SK-N-SH (cell line): ENCODE measurements at regions not wholly inside any gene's neighbourhood (a gene's known extent, or its start where the extent isn't known, plus 50 kb on each side); places are given as distances from the start of the nearest gene placed in this dataset.
A peak's percentile ranks its signal among the peaks of the same experiment; 100 is the strongest.

Experiments used
- CTCF ChIA-PET: fragments of 300-600, 350-600 bp; formaldehyde crosslinking; extraction: SDS; loops from one replicate; lab custom pipeline; 2021; lab: Yijun Ruan, JAX
- POLR2A ChIA-PET: fragments of 350-600 bp; sonication (Branson Sonifier 250); formaldehyde crosslinking; extraction: SDS; loops from one replicate; lab custom pipeline; 2020; ENCODE audit warnings: antibody characterized with exemption, inconsistent platforms; lab: Yijun Ruan, JAX
- DNase-seq: peaks from one replicate; pipeline ENCODE4 v3.0.0; 2012
- H2AFZ ChIP-seq: fragments of 200-600 bp; sonication (generic); 2 replicates; pipeline ENCODE4 v1.8.1; 2016; ENCODE audit warnings: antibody characterized with exemption, mild to moderate bottlenecking, low read depth
- H3F3A ChIP-seq: fragments of 200-600 bp; sonication (generic); replicated peaks from 2 replicates; pipeline ENCODE3; 2016; ENCODE audit warnings: antibody characterized with exemption, mild to moderate bottlenecking; ENCODE audit not compliant: insufficient read depth
- H3K27ac ChIP-seq, 2 experiments: fragments of 200-500 bp in 1 of 2; fragments of 200-600 bp in 1 of 2; sonication (Bioruptor generic) in 1 of 2; sonication (generic), shearing (Covaris generic) in 1 of 2; 2 replicates each; pipeline versions ENCODE4 v1.5.1 to v1.6.1; 2014 to 2016; ENCODE audit warnings: low read depth in 2 of 2, inconsistent platforms in 1 of 2, low read length in 1 of 2, mild to moderate bottlenecking in 1 of 2, mixed read lengths in 1 of 2
- H3K27me3 ChIP-seq: fragments of 200-600 bp; sonication (generic), shearing (Covaris generic); 2 replicates; pipeline ENCODE4 v1.6.1; 2016; ENCODE audit warnings: mixed run types; ENCODE audit not compliant: insufficient read depth
- H3K36me3 ChIP-seq, 2 experiments: fragments of 200-500 bp in 1 of 2; fragments of 200-600 bp in 1 of 2; sonication (Bioruptor generic) in 1 of 2; sonication (generic) in 1 of 2; replicated peaks in 1 of 2; 2 replicates each; pipeline versions ENCODE3 to v1.5.1; 2014 to 2016; ENCODE audit warnings: low read length in 1 of 2, mild to moderate bottlenecking in 1 of 2; ENCODE audit not compliant: insufficient read depth in 2 of 2, control insufficient read depth in 1 of 2
- H3K4me1 ChIP-seq, 2 experiments: fragments of 200-500 bp in 1 of 2; fragments of 200-600 bp in 1 of 2; sonication (Bioruptor generic) in 1 of 2; sonication (generic), shearing (Covaris generic) in 1 of 2; 2 replicates each; pipeline versions ENCODE4 v1.5.1 to v1.6.1; 2014 to 2016; ENCODE audit warnings: low read depth in 1 of 2, low read length in 1 of 2, mixed run types in 1 of 2; ENCODE audit not compliant: insufficient read depth in 2 of 2, control insufficient read depth in 1 of 2
- H3K4me2 ChIP-seq: fragments of 200-600 bp; sonication (generic), shearing (Covaris generic); 2 replicates; pipeline ENCODE4 v1.6.1; 2017; ENCODE audit warnings: mixed run types
- H3K4me3 ChIP-seq, 2 experiments: fragments of 200-500 bp in 1 of 2; fragments of 200-600 bp in 1 of 2; sonication (Bioruptor generic) in 1 of 2; sonication (generic), shearing (Covaris generic) in 1 of 2; 2 replicates each; pipeline versions ENCODE4 v1.5.1 to v1.8.1; 2014 to 2016; ENCODE audit warnings: low read depth in 2 of 2, inconsistent platforms in 1 of 2, low read length in 1 of 2, mild to moderate bottlenecking in 1 of 2, mixed read lengths in 1 of 2, moderate library complexity in 1 of 2
- H3K79me2 ChIP-seq: fragments of 200-600 bp; sonication (generic); 2 replicates; pipeline ENCODE4 v1.8.1; 2017; ENCODE audit warnings: mild to moderate bottlenecking; ENCODE audit not compliant: insufficient read depth
- H3K9ac ChIP-seq: fragments of 200-600 bp; sonication (generic); 2 replicates; pipeline ENCODE4 v1.6.1; 2017; ENCODE audit warnings: mixed run types
- H3K9me2 ChIP-seq: fragments of 200-600 bp; sonication (generic); 2 replicates; pipeline ENCODE4 v1.6.1; 2017; ENCODE audit warnings: mixed run types
- H3K9me3 ChIP-seq: fragments of 200-600 bp; sonication (generic); 2 replicates; pipeline ENCODE4 v1.6.1; 2017; ENCODE audit warnings: mixed run types, mild to moderate bottlenecking, moderate library complexity
- H4K20me1 ChIP-seq: fragments of 200-600 bp; sonication (generic); 2 replicates; pipeline ENCODE4 v1.6.1; 2017; ENCODE audit warnings: mild to moderate bottlenecking, mixed run types; ENCODE audit not compliant: insufficient read depth
- CHD2 ChIP-seq: fragments of 150-350 bp; IDR thresholded peaks from 2 replicates; pipeline ENCODE4 v1.6.1; 2018; ENCODE audit warnings: low read length; ENCODE audit not compliant: partially characterized antibody
- CTCF ChIP-seq: fragments of 200-600 bp; sonication (generic); IDR thresholded peaks from 2 replicates; pipeline ENCODE4 v1.6.1; 2017; ENCODE audit warnings: antibody characterized with exemption, mild to moderate bottlenecking, moderate library complexity
- ELF1 ChIP-seq: IDR thresholded peaks from 2 replicates; pipeline ENCODE4 v1.4.0; 2012
- EP300 ChIP-seq, 2 experiments: IDR thresholded peaks; 2 replicates each; pipeline versions ENCODE4 v1.4.0 to v1.6.1; 2012; ENCODE audit warnings: borderline replicate concordance in 1 of 2, low read depth in 1 of 2, low read length in 1 of 2
- EZH2phosphoT487 ChIP-seq: fragments of 200-600 bp; sonication (generic); IDR thresholded peaks from 2 replicates; pipeline ENCODE4 v1.6.1; 2017; ENCODE audit warnings: low read depth, mixed run types, mild to moderate bottlenecking, antibody characterized with exemption, moderate library complexity, borderline replicate concordance
- FOSL2 ChIP-seq: IDR thresholded peaks from 2 replicates; pipeline ENCODE4 v1.4.0; 2012; ENCODE audit warnings: low read depth, mild to moderate bottlenecking, moderate library complexity, borderline replicate concordance
- FOXJ3 ChIP-seq: sonication (generic); formaldehyde crosslinking; IDR thresholded peaks from 2 replicates; pipeline ENCODE4 v1.5.1; 2020; ENCODE audit warnings: mild to moderate bottlenecking, missing genetic modification reagents
- FOXM1 ChIP-seq: IDR thresholded peaks from 2 replicates; pipeline ENCODE4 v1.4.0; 2012; ENCODE audit warnings: low read depth, mild to moderate bottlenecking
- GATA2 ChIP-seq: sonication (generic); formaldehyde crosslinking; IDR thresholded peaks from 2 replicates; pipeline ENCODE4 v1.5.0; 2020; ENCODE audit warnings: mild to moderate bottlenecking, missing genetic modification reagents
- JUND ChIP-seq: IDR thresholded peaks from 2 replicates; pipeline ENCODE4 v1.4.0; 2012
- MAX ChIP-seq: IDR thresholded peaks from 2 replicates; pipeline ENCODE4 v1.4.0; 2012; ENCODE audit warnings: low read depth
- MEF2A ChIP-seq: IDR thresholded peaks from 2 replicates; pipeline ENCODE4 v1.4.0; 2012; ENCODE audit warnings: low read depth, borderline replicate concordance
- MXI1 ChIP-seq: IDR thresholded peaks from 2 replicates; pipeline ENCODE4 v1.6.1; 2012; ENCODE audit warnings: mild to moderate bottlenecking, low read depth, low read length, improper control_type of control experiment
- NFIC ChIP-seq: IDR thresholded peaks from 2 replicates; pipeline ENCODE4 v1.4.0; 2012; ENCODE audit warnings: borderline replicate concordance
- NRF1 ChIP-seq: IDR thresholded peaks from 2 replicates; pipeline ENCODE4 v1.6.1; 2012; ENCODE audit warnings: low read depth, mild to moderate bottlenecking, low read length
- POLR2AphosphoS5 ChIP-seq: IDR thresholded peaks from 2 replicates; pipeline ENCODE4 v1.6.1; 2012; ENCODE audit warnings: low read depth, low read length
- RAD21 ChIP-seq: IDR thresholded peaks from 2 replicates; pipeline ENCODE4 v1.6.1; 2012; ENCODE audit warnings: mild to moderate bottlenecking, low read length
- RCOR1 ChIP-seq: fragments of 150-350 bp; IDR thresholded peaks from 2 replicates; pipeline ENCODE4 v1.6.1; 2017; ENCODE audit warnings: antibody characterized with exemption, low read length
- RFX5 ChIP-seq: IDR thresholded peaks from 2 replicates; pipeline ENCODE4 v1.6.1; 2012; ENCODE audit warnings: mild to moderate bottlenecking, improper control_type of control experiment, low read length
- RXRA ChIP-seq: IDR thresholded peaks from 2 replicates; pipeline ENCODE4 v1.4.0; 2012; ENCODE audit warnings: low read depth, mild to moderate bottlenecking, borderline replicate concordance
- SIN3A ChIP-seq: IDR thresholded peaks from 2 replicates; pipeline ENCODE4 v1.6.1; 2012; ENCODE audit warnings: low read depth, mild to moderate bottlenecking, low read length, moderate library complexity, borderline replicate concordance
- SMC3 ChIP-seq: IDR thresholded peaks from 2 replicates; pipeline ENCODE4 v1.6.1; 2012; ENCODE audit warnings: low read depth, low read length, improper control_type of control experiment
- TAF1 ChIP-seq: IDR thresholded peaks from 2 replicates; pipeline ENCODE4 v1.6.1; 2012; ENCODE audit warnings: low read depth, mild to moderate bottlenecking, low read length, moderate library complexity, borderline replicate concordance
- TCF12 ChIP-seq: IDR thresholded peaks from 2 replicates; pipeline ENCODE4 v1.4.0; 2012
- TEAD4 ChIP-seq: IDR thresholded peaks from 2 replicates; pipeline ENCODE4 v1.4.0; 2012; ENCODE audit warnings: mild to moderate bottlenecking, borderline replicate concordance; ENCODE audit not compliant: insufficient read depth
- USF2 ChIP-seq: fragments of 150-350 bp; IDR thresholded peaks from 2 replicates; pipeline ENCODE4 v1.6.1; 2017; ENCODE audit warnings: antibody characterized with exemption, low read length, low read depth, borderline replicate concordance
- YY1 ChIP-seq: IDR thresholded peaks from 2 replicates; pipeline ENCODE4 v1.4.0; 2012; ENCODE audit warnings: low read depth, mild to moderate bottlenecking
- WGBS: methylation state at CpG from one replicate; pipeline ENCODE4 v1.1.6; 2017; ENCODE audit warnings: low lambda C conversion rate; 5-methylcytosine and 5-hydroxymethylcytosine counted together
- TF ChIP-seq, protein P1 (sequence below): IDR thresholded peaks from 2 replicates; pipeline ENCODE4 v1.4.0; 2012; ENCODE audit warnings: low read depth, borderline replicate concordance
- TF ChIP-seq, protein P2 (sequence below): IDR thresholded peaks from 2 replicates; pipeline ENCODE4 v1.4.0; 2012; ENCODE audit warnings: low read depth, borderline replicate concordance
- TF ChIP-seq, protein P3 (sequence below): IDR thresholded peaks from 2 replicates; pipeline ENCODE4; 2012

GRCh38 chr5:91848453-91848852 lies 465.3 kb upstream of the ARRDC3 start:
- Histone ChIP-seq H3K9me3 (no peaks in the 10 kb centered on the region), H3F3A (peaks cover 18% of the 10 kb centered on the region), H3K27me3 (no peaks in the 10 kb centered on the region), H3K4me2 (peak overlapping the region; percentile 22; the same call in 1 of the 2 replicates), H2AFZ (peak overlapping the region; percentile 53; the same call in 1 of the 2 replicates), H3K4me1 (peaks cover 16 to 21% of the 10 kb centered on the region in 2 experiments), H3K9me2 (no peaks in the 10 kb centered on the region), H3K4me3 (no peak overlapping the region), H3K27ac (peak overlapping the region; percentile 68 to 79; a peak in 3 of 4 replicates), H3K79me2 (no peaks in the 10 kb centered on the region), H3K9ac (no peak overlapping the region), H4K20me1 (no peaks in the 10 kb centered on the region), H3K36me3 (no peaks in the 10 kb centered on the region)
- CTCF ChIA-PET, result no interaction called here
- POLR2A ChIA-PET, result no interaction called here
- DNase-seq, result no peak
- 5% methylated on average over 3 of the region's 3 CpGs for WGBS
- TF ChIP-seq FOXM1 (0 out of 2 replicates have a peak, but pooled peaks have one; percentile 46), RAD21 (no peak), CHD2 (no peak), FOXJ3 (CRISPR knock-in tag) (no peak), MEF2A (peak; percentile 19; the same call in 1 of the 2 replicates), RCOR1 (no peak), YY1 (no peak), NRF1 (no peak), NFIC (peak; percentile 66; the same call in 1 of the 2 replicates), SMC3 (no peak), TEAD4 (peak; percentile 79), JUND (peak; percentile 98), EP300 (IDR thresholded peaks at IDR 0.05; ENCODE audit: borderline replicate concordance in 1 of 2, low read depth in 1 of 2, low read length in 1 of 2) (peak in 1 of 2 experiments; percentile 91; a peak in 2 of 4 replicates), USF2 (no peak), POLR2AphosphoS5 (peak; percentile 88; the same call in 1 of the 2 replicates), CTCF (no peak), TCF12 (peak; percentile 97), FOSL2 (peak; percentile 99), ELF1 (no peak), SIN3A (no peak), RXRA (peak; percentile 74), TAF1 (peak; percentile 29; the same call in 1 of the 2 replicates), EZH2phosphoT487 (no peak), MXI1 (no peak), MAX (peak; percentile 57; the same call in 1 of the 2 replicates), GATA2 (CRISPR knock-in tag) (no peak), RFX5 (no peak)
- TF ChIP-seq, protein P1, sequence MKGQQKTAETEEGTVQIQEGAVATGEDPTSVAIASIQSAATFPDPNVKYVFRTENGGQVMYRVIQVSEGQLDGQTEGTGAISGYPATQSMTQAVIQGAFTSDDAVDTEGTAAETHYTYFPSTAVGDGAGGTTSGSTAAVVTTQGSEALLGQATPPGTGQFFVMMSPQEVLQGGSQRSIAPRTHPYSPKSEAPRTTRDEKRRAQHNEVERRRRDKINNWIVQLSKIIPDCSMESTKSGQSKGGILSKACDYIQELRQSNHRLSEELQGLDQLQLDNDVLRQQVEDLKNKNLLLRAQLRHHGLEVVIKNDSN, result no peak
- TF ChIP-seq, protein P2, sequence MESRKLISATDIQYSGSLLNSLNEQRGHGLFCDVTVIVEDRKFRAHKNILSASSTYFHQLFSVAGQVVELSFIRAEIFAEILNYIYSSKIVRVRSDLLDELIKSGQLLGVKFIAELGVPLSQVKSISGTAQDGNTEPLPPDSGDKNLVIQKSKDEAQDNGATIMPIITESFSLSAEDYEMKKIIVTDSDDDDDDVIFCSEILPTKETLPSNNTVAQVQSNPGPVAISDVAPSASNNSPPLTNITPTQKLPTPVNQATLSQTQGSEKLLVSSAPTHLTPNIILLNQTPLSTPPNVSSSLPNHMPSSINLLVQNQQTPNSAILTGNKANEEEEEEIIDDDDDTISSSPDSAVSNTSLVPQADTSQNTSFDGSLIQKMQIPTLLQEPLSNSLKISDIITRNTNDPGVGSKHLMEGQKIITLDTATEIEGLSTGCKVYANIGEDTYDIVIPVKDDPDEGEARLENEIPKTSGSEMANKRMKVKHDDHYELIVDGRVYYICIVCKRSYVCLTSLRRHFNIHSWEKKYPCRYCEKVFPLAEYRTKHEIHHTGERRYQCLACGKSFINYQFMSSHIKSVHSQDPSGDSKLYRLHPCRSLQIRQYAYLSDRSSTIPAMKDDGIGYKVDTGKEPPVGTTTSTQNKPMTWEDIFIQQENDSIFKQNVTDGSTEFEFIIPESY, result peak; percentile 80
- TF ChIP-seq, protein P3, sequence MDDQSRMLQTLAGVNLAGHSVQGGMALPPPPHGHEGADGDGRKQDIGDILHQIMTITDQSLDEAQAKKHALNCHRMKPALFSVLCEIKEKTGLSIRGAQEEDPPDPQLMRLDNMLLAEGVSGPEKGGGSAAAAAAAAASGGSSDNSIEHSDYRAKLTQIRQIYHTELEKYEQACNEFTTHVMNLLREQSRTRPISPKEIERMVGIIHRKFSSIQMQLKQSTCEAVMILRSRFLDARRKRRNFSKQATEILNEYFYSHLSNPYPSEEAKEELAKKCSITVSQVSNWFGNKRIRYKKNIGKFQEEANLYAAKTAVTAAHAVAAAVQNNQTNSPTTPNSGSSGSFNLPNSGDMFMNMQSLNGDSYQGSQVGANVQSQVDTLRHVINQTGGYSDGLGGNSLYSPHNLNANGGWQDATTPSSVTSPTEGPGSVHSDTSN, result peak; percentile 86
